ENCODE measurements at regions not wholly inside any gene's neighbourhood (a gene's known extent, or its start where the extent isn't known, plus 50 kb on each side); places are given as distances from the start of the nearest gene placed in this dataset.

DNA sequence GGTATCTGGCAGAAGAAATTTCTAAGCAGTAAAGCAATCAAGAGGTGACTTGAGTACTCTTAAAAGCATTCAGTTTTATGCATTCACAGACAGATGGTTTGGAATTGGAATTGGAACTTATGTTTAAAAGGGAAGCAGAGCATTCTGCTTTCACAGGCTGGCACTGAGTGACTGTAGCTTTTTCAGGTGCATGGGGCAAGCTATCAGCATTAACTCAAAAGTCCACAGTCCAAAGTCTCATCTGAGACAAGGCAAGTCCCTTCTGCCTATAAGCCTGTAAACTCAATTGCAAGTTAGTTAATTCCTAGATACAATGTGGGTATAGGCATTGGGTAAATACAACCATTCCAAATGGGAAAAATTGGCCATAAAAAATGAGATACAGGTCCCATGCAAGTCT is 1620.3 kb downstream of the MRPL39 start:
- H3K4me1 ChIP-seq (ENCODE audit: control insufficient read depth in 3 of 3, insufficient read depth in 2 of 3, low read depth in 1 of 3, low read length in 2 of 3): no peaks in the 10 kb centered on the region
- no peak overlapping the region for H3K4me3 ChIP-seq (ENCODE audit: low read depth in 1 of 3, low read length in 3 of 3)
- no peak for FAIRE-seq
- H3K36me3 ChIP-seq (ENCODE audit: control insufficient read depth in 3 of 3, insufficient read depth in 2 of 3, low read depth in 1 of 3, low read length in 3 of 3): no peaks in the 10 kb centered on the region
- H3K9me3 ChIP-seq (ENCODE audit: control insufficient read depth in 2 of 2, insufficient read depth in 1 of 2, low read depth in 1 of 2, low read length in 1 of 2): peaks cover 0 to 15% of the 10 kb centered on the region in 2 donors
- no peaks in the 10 kb centered on the region for H3K27me3 ChIP-seq (ENCODE audit: control insufficient read depth in 3 of 3, insufficient read depth in 3 of 3, low read length in 3 of 3)
- H3K27ac ChIP-seq (ENCODE audit: low read depth in 1 of 3, low read length in 2 of 3): no peak overlapping the region
- DNase-seq: no peak

DNA sequence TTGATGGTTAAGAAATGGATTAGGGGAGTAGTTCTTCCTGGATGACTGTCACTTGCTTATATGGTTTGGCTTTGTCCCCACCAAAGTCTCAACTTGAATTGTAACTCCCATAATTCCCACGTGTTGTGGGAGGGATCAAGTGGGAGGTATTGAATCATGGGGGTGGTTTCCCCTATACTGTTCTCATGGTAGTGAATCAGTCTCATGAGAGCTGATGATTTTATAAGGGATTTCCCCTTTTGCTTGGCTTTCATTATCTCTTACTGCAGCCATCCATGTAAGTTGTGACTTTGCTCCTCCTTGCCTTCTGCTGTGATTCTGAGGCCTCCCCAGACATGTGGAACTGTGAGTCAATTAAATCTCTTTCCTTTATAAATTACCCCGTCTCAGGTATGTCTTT is 1621.1 kb downstream of the MRPL39 start:
- DNase-seq (no peak), FAIRE-seq (no peak)
- no peaks in the 10 kb centered on the region for H3K36me3 ChIP-seq (ENCODE audit: control insufficient read depth in 3 of 3, insufficient read depth in 2 of 3, low read depth in 1 of 3, low read length in 3 of 3)
- no peaks in the 10 kb centered on the region for H3K4me1 ChIP-seq (ENCODE audit: control insufficient read depth in 3 of 3, insufficient read depth in 2 of 3, low read depth in 1 of 3, low read length in 2 of 3)
- 37 to 62% (median 45%) methylated on average over 2 of the region's 2 CpGs for WGBS, 3 donors
- no peak overlapping the region for H3K4me3 ChIP-seq (ENCODE audit: low read depth in 1 of 3, low read length in 3 of 3)
- H3K27ac ChIP-seq (ENCODE audit: low read depth in 1 of 3, low read length in 2 of 3): no peak overlapping the region
- H3K27me3 ChIP-seq (ENCODE audit: control insufficient read depth in 3 of 3, insufficient read depth in 3 of 3, low read length in 3 of 3): no peaks in the 10 kb centered on the region
- H3K9me3 ChIP-seq (ENCODE audit: control insufficient read depth in 2 of 2, insufficient read depth in 1 of 2, low read depth in 1 of 2, low read length in 1 of 2): peaks cover 0 to 15% of the 10 kb centered on the region in 2 donors

DNA sequence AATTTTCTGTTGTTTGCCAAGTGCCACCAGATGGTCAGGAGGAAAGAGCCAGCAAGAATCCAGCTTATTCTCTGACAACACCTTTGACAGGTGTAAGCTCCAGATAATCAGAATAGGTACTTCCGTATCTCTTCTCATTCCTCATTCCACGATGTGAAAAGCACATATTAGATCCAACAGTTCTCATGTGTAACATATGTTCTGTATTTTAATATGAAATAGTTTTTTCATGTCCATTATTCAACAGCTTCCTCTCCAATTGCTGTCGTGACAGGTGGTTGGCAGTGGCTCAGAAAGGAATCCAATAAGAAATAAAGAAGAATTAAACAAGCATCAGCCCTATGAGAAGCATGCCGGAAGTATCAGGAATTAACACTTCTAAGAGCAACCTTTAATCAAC is 1624.7 kb downstream of the MRPL39 start:
- FAIRE-seq (no peak), DNase-seq (no peak)
- 74 to 86% (median 78%) methylated on average over 4 of the region's 4 CpGs for WGBS, 3 donors
- Histone ChIP-seq H3K9me3 (ENCODE audit: control insufficient read depth in 2 of 2, insufficient read depth in 1 of 2, low read depth in 1 of 2, low read length in 1 of 2) (peaks cover 0 to 20% of the 10 kb centered on the region in 2 donors), H3K4me1 (ENCODE audit: control insufficient read depth in 3 of 3, insufficient read depth in 2 of 3, low read depth in 1 of 3, low read length in 2 of 3) (no peaks in the 10 kb centered on the region), H3K27ac (ENCODE audit: low read depth in 1 of 3, low read length in 2 of 3) (no peak overlapping the region), H3K27me3 (ENCODE audit: control insufficient read depth in 3 of 3, insufficient read depth in 3 of 3, low read length in 3 of 3) (no peaks in the 10 kb centered on the region), H3K36me3 (ENCODE audit: control insufficient read depth in 3 of 3, insufficient read depth in 2 of 3, low read depth in 1 of 3, low read length in 3 of 3) (no peaks in the 10 kb centered on the region), H3K4me3 (ENCODE audit: low read depth in 1 of 3, low read length in 3 of 3) (no peak overlapping the region)

DNA sequence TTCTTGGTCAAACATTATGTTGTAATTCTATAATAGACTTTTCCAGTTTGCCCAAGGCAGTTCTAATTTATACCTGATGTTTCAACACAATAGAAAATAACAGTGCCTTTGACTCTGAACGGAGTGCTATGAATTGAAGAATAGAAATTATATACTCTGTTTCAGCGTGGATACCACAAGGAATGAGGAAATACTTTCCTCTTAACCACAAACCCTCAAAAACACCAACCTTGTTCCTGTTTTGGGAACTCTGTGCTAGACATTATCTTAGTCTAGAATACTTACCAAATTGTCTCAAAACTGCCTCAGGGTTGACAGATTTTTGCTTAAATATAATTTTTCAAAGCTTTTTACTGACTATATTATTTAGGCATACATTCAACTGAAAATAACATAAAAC is 1629.3 kb downstream of the MRPL39 start:
- DNase-seq (no peak), FAIRE-seq (no peak)
- H3K4me1 ChIP-seq (ENCODE audit: control insufficient read depth in 3 of 3, insufficient read depth in 2 of 3, low read depth in 1 of 3, low read length in 2 of 3): no peaks in the 10 kb centered on the region
- H3K27ac ChIP-seq (ENCODE audit: low read depth in 1 of 3, low read length in 2 of 3): no peak overlapping the region
- 55 to 58% (median 57%) methylated on average over 2 of the region's 2 CpGs for WGBS, 3 donors
- H3K36me3 ChIP-seq (ENCODE audit: control insufficient read depth in 3 of 3, insufficient read depth in 2 of 3, low read depth in 1 of 3, low read length in 3 of 3): no peaks in the 10 kb centered on the region
- H3K9me3 ChIP-seq (ENCODE audit: control insufficient read depth in 2 of 2, insufficient read depth in 1 of 2, low read depth in 1 of 2, low read length in 1 of 2): peaks cover 0 to 5% of the 10 kb centered on the region in 2 donors
- no peaks in the 10 kb centered on the region for H3K27me3 ChIP-seq (ENCODE audit: control insufficient read depth in 3 of 3, insufficient read depth in 3 of 3, low read length in 3 of 3)
- H3K4me3 ChIP-seq (ENCODE audit: low read depth in 1 of 3, low read length in 3 of 3): no peak overlapping the region

DNA sequence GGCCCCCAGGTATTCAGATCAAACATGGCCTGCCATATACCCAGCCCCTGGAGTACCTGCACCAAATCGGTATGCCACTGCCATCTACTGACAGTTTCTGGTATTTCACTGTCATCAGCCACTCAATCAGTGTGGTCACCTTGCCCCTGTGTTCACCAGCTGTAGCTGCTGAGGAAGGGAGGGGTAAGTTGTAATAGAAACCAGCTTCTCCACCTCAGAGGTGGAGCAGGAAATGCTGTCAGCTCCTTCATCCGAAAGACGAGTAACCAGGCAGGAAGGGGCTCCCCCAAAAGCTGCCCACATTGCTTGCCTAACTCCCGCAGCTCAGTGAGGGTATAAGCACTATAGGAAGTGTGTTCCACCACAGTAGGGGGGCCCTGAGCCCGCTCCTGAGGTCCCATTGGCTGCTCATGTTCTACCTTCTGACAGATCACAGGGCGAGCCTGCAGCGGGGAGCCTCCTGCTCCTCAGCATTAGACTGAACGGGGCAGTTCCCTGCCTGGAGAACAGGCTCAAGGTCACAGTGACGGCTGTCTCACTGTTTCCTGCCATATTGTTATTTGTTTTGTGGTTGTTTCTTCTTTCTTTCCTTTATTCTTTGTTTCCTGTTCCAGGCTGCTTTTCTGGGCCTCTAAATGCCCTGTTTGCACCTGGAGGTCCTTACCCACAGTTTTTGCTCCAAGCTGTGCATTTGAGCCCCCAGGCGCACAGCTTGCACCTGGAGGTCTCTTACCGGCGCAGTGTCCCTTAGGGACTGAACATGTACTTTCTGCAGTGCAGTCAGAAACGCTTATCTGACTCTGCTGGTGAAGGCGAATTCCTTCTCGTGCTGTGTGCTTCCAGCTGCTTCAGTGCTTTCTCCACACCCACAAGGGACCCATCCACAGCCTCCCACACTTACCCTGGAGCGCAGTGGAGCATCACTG is 1638.3 kb downstream of the MRPL39 start:
- H3K27ac ChIP-seq (ENCODE audit: low read depth in 1 of 3, low read length in 2 of 3): no peak overlapping the region
- H3K9me3 ChIP-seq (ENCODE audit: control insufficient read depth in 2 of 2, insufficient read depth in 1 of 2, low read depth in 1 of 2, low read length in 1 of 2): peaks cover 1 to 24% of the 10 kb centered on the region in 2 donors
- no peak for FAIRE-seq
- DNase-seq: peak; percentile 6 to 12
- WGBS, 3 donors: 43 to 48% (median 46%) methylated on average over 16 of the region's 16 CpGs
- H3K36me3 ChIP-seq (ENCODE audit: control insufficient read depth in 3 of 3, insufficient read depth in 2 of 3, low read depth in 1 of 3, low read length in 3 of 3): no peaks in the 10 kb centered on the region
- H3K4me1 ChIP-seq (ENCODE audit: control insufficient read depth in 3 of 3, insufficient read depth in 2 of 3, low read depth in 1 of 3, low read length in 2 of 3): no peaks in the 10 kb centered on the region
- no peak overlapping the region for H3K4me3 ChIP-seq (ENCODE audit: low read depth in 1 of 3, low read length in 3 of 3)
- H3K27me3 ChIP-seq (ENCODE audit: control insufficient read depth in 3 of 3, insufficient read depth in 3 of 3, low read length in 3 of 3): no peaks in the 10 kb centered on the region

DNA sequence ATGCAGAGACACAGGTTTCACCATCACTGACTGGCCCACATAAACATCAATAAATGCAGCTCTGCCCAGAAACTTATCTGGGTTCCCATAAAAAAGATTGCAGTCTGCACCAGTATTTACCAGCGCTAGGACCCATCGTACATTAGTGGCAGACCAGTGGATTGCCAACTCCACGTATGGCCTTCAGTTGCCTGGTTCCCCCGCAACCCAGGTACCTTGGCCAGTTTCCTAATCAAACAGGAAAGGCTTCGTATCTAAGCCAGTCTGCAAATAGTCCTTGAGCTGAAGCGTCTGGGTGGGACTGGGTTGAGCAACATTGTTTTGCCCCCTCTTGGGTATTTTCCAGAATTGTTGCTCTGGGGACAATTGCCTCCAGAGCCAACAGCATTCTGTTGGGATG is 1639.3 kb downstream of the MRPL39 start:
- FAIRE-seq (no peak), DNase-seq (no peak)
- Histone ChIP-seq H3K4me3 (ENCODE audit: low read depth in 1 of 3, low read length in 3 of 3) (no peak overlapping the region), H3K9me3 (ENCODE audit: control insufficient read depth in 2 of 2, insufficient read depth in 1 of 2, low read depth in 1 of 2, low read length in 1 of 2) (peaks cover 1 to 25% of the 10 kb centered on the region in 2 donors), H3K27ac (ENCODE audit: low read depth in 1 of 3, low read length in 2 of 3) (no peak overlapping the region), H3K27me3 (ENCODE audit: control insufficient read depth in 3 of 3, insufficient read depth in 3 of 3, low read length in 3 of 3) (no peaks in the 10 kb centered on the region), H3K4me1 (ENCODE audit: control insufficient read depth in 3 of 3, insufficient read depth in 2 of 3, low read depth in 1 of 3, low read length in 2 of 3) (no peaks in the 10 kb centered on the region), H3K36me3 (ENCODE audit: control insufficient read depth in 3 of 3, insufficient read depth in 2 of 3, low read depth in 1 of 3, low read length in 3 of 3) (no peaks in the 10 kb centered on the region)
- WGBS, 3 donors: 82 to 85% (median 84%) methylated on average over 6 of the region's 6 CpGs

DNA sequence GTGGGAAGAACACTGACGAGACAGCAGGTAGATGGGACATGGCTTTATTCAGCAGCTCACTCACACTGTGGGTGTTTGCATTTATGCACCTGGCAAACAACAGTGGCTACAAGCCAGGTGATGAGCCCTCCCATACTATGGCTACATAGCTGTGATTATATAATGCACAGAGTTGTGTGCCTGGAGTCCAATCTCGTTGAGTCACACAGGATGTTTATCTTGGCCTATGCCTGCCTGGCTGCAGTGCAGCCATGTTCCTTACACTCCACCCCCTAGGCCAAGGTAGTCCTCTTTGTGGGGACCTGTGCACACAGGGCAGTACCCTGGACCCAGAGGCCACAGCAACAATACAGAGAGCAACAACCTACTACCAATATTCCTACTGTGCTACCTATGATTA is 1643.8 kb downstream of the MRPL39 start:
- Histone ChIP-seq H3K36me3 (ENCODE audit: control insufficient read depth in 3 of 3, insufficient read depth in 2 of 3, low read depth in 1 of 3, low read length in 3 of 3) (no peaks in the 10 kb centered on the region), H3K4me3 (ENCODE audit: low read depth in 1 of 3, low read length in 3 of 3) (no peak overlapping the region), H3K4me1 (ENCODE audit: control insufficient read depth in 3 of 3, insufficient read depth in 2 of 3, low read depth in 1 of 3, low read length in 2 of 3) (no peaks in the 10 kb centered on the region), H3K9me3 (ENCODE audit: control insufficient read depth in 2 of 2, insufficient read depth in 1 of 2, low read depth in 1 of 2, low read length in 1 of 2) (peaks cover 1 to 25% of the 10 kb centered on the region in 2 donors), H3K27ac (ENCODE audit: low read depth in 1 of 3, low read length in 2 of 3) (no peak overlapping the region), H3K27me3 (ENCODE audit: control insufficient read depth in 3 of 3, insufficient read depth in 3 of 3, low read length in 3 of 3) (no peaks in the 10 kb centered on the region)
- WGBS, 3 donors: 51 to 63% (median 56%) methylated on average over 2 of the region's 2 CpGs
- no peak for FAIRE-seq
- no peak for DNase-seq

DNA sequence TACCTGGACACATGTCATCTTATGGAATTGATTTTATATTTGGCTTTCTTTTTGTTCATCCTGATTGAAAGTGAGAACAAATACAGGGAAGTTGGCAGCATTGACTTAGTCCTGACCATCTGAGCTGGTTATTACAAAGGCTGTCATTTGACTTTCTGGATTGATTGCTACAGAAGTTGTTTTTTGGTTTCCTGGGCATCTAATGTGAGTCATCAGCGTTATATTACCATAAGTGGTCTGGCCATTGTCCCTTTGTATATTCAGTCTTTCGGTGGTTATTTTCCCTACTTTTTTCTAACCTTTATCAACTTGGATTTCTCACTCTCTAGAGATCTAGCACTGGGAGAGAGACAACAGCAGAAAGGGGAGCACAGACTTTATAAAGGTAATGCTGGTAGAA is 1646.5 kb downstream of the MRPL39 start:
- H3K9me3 ChIP-seq (ENCODE audit: control insufficient read depth in 2 of 2, insufficient read depth in 1 of 2, low read depth in 1 of 2, low read length in 1 of 2): peaks cover 1 to 18% of the 10 kb centered on the region in 2 donors
- 78 to 81% (median 81%) methylated on average over 2 of the region's 2 CpGs for WGBS, 3 donors
- FAIRE-seq (no peak), DNase-seq (no peak)
- H3K4me1 ChIP-seq (ENCODE audit: control insufficient read depth in 3 of 3, insufficient read depth in 2 of 3, low read depth in 1 of 3, low read length in 2 of 3): no peaks in the 10 kb centered on the region
- H3K27me3 ChIP-seq (ENCODE audit: control insufficient read depth in 3 of 3, insufficient read depth in 3 of 3, low read length in 3 of 3): no peaks in the 10 kb centered on the region
- no peaks in the 10 kb centered on the region for H3K36me3 ChIP-seq (ENCODE audit: control insufficient read depth in 3 of 3, insufficient read depth in 2 of 3, low read depth in 1 of 3, low read length in 3 of 3)
- no peak overlapping the region for H3K4me3 ChIP-seq (ENCODE audit: low read depth in 1 of 3, low read length in 3 of 3)
- no peak overlapping the region for H3K27ac ChIP-seq (ENCODE audit: low read depth in 1 of 3, low read length in 2 of 3)
